NT2/D1 (cell line): ENCODE measurements at regions not wholly inside any gene's neighbourhood (a gene's known extent, or its start where the extent isn't known, plus 50 kb on each side); places are given as distances from the start of the nearest gene placed in this dataset.

Experiments
- YY1 ChIP-seq: IDR thresholded peaks from 2 replicates; pipeline ENCODE4 v1.6.1; 2011; ENCODE audit not compliant: insufficient read length, insufficient read depth
- ZNF274 ChIP-seq: IDR thresholded peaks from 2 replicates; pipeline ENCODE4 v1.6.1; 2011; ENCODE audit warnings: mild to moderate bottlenecking, low read depth, low read length

DNA sequence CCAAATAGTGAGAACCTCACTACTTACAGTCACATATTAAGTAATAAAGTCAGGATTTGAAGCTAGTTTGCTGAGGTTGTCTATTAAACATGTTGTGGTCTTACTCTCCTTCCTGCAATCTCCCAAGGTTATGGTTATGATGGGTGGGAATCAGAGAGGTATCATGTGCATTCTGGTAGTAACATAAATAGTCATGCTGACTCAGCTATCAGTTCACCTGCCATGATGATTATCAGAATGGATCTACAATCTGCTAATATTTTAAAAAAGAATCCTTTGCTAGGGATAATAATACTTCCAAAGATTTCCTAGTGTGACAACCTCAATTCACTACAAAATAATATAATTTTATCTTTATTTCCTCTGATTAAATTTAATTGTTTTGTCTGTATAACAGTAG is 671.9 kb downstream of the KHDRBS2 start:
- no peak for TF ChIP-seq YY1
- TF ChIP-seq ZNF274 = no peak
